Suprapubic skin (tissue), 4 donors: ENCODE measurements at regions not wholly inside any gene's neighbourhood (a gene's known extent, or its start where the extent isn't known, plus 50 kb on each side); places are given as distances from the start of the nearest gene placed in this dataset.
"Not testable (repeated sequence)": the region's sequence is repeated elsewhere in the genome, so short reads cannot be mapped to it uniquely, and the experiment has no call there.

Experiments
- DNase-seq, 2 donors: peaks; one replicate each; pipeline ENCODE4 v3.0.0-alpha.2; 2019; ENCODE audit warnings: low spot score in 2 of 2
- H3K27ac ChIP-seq: fragments of 200-600 bp; sonication (generic); one replicate; pipeline ENCODE4 v1.5.1; 2019
- H3K27me3 ChIP-seq: fragments of 200-600 bp; sonication (generic); one replicate; pipeline ENCODE4 v1.5.1; 2019
- H3K36me3 ChIP-seq: fragments of 200-600 bp; sonication (generic); one replicate; pipeline ENCODE4 v1.5.1; 2019
- H3K4me1 ChIP-seq: fragments of 200-600 bp; sonication (generic); one replicate; pipeline ENCODE4 v1.5.1; 2019
- H3K4me3 ChIP-seq: fragments of 200-600 bp; sonication (generic); one replicate; pipeline ENCODE4 v1.5.1; 2019; ENCODE audit warnings: mild to moderate bottlenecking
- H3K9me3 ChIP-seq: fragments of 200-600 bp; sonication (generic); one replicate; pipeline ENCODE4 v1.5.1; 2019
- whole genome bisulfite sequencing: methylation state at CpG from one replicate; pipeline ENCODE4 v1.1.5; 2018; 5-methylcytosine and 5-hydroxymethylcytosine counted together

GRCh38 chr3:198143300-198144137 is 183.5 kb downstream of the LMLN start:
- not testable (repeated sequence) for H3K36me3 ChIP-seq, DNase-seq, H3K27ac ChIP-seq, H3K4me3 ChIP-seq, H3K27me3 ChIP-seq, H3K9me3 ChIP-seq, H3K4me1 ChIP-seq
- no CpG with 5 or more reads among the region's 15 CpGs for WGBS

DNA sequence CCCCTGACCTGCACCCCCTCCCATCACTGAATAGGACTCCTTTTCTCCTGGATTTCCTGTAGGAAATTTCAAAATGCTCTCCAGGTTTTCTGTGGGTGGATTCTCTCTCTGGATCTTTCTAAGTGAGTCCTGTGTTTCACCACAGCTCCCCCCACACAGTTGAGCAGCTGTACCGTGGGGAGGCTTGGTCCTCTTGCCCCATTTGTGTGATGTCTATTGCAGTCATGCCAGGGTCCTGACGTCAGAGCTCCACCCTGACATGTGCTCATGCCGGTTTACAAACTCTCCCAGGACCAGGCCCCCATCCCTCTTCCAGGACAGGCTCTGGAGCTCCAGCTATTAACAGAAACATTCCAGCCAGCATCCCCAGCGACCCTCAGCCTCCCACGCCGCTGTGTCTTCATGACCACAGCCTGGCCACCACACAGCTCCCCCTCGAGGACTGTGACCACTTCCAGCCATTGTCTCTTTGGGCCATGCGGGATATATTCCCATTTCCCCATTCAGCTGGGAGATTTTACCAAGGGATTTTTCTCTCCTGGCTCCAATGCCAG is 185.3 kb downstream of the LMLN start:
- DNase-seq, H3K9me3 ChIP-seq, H3K27me3 ChIP-seq, H3K36me3 ChIP-seq, H3K4me1 ChIP-seq, H3K4me3 ChIP-seq, H3K27ac ChIP-seq: not testable (repeated sequence)
- WGBS = 37% methylated on average over 2 of the region's 8 CpGs

GRCh38 chr3:198146070-198146469 is 186.1 kb downstream of the LMLN start:
- WGBS = 90% methylated on average over 2 of the region's 5 CpGs
- DNase-seq, H3K27ac ChIP-seq, H3K4me1 ChIP-seq, H3K4me3 ChIP-seq, H3K27me3 ChIP-seq, H3K9me3 ChIP-seq, H3K36me3 ChIP-seq: not testable (repeated sequence)

GRCh38 chr3:198146559-198147164 is 186.6 kb downstream of the LMLN start:
- not testable (repeated sequence) for H3K27me3 ChIP-seq, H3K9me3 ChIP-seq, H3K4me3 ChIP-seq, H3K4me1 ChIP-seq, H3K36me3 ChIP-seq, DNase-seq, H3K27ac ChIP-seq
- 84% methylated on average over 6 of the region's 9 CpGs for WGBS

DNA sequence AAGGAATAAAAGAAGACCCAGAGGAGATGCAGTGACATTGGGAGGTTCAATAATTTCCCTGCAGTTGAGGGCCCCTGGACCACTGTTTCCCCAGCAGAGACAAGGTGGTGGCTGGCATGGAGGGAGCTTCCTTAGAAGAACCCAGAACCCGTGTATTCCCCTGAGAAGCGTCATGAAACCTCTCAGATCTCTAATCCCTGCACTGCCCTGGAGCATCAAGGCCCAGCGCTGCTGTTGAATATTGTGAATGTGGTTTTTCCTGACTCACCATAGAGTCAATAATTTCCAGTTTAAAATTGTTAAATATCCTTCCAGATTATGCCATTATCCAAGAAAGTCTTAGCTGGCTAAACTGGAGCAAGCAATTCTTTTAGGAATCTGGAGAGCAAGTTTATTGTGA is 187.2 kb downstream of the LMLN start:
- not testable (repeated sequence) for H3K27me3 ChIP-seq, DNase-seq, H3K27ac ChIP-seq, H3K4me1 ChIP-seq, H3K4me3 ChIP-seq, H3K9me3 ChIP-seq, H3K36me3 ChIP-seq
- no CpG with 5 or more reads among the region's 3 CpGs for WGBS

DNA sequence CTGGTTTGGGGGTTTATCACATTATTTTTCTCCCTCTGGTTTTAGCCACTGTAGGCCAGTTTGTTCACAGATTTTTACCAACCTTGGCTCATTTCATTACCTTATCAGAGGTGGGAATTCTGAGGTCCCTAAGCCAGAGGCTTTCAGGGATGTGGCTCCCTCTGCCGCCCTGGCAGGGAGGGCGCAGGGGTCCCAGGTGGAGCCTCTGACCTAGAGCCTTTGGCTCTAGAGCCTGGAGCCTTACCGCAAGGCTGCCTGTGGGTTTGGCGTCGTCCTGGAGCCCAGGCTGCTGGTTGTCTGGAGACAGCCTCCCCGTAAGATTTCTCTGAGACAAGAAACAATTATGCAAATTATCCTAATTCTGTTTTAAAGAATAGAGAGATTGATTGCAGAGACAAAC is 188.0 kb downstream of the LMLN start:
- not testable (repeated sequence) for H3K4me3 ChIP-seq, H3K36me3 ChIP-seq, H3K4me1 ChIP-seq, H3K27me3 ChIP-seq, DNase-seq, H3K9me3 ChIP-seq, H3K27ac ChIP-seq
- 40% methylated on average over 1 of the region's 6 CpGs for WGBS

GRCh38 chr3:198149904-198150303 is 189.9 kb downstream of the LMLN start:
- 44% methylated on average over 3 of the region's 5 CpGs for WGBS
- H3K27me3 ChIP-seq, H3K36me3 ChIP-seq, H3K9me3 ChIP-seq, H3K27ac ChIP-seq, DNase-seq, H3K4me3 ChIP-seq, H3K4me1 ChIP-seq: not testable (repeated sequence)

DNA sequence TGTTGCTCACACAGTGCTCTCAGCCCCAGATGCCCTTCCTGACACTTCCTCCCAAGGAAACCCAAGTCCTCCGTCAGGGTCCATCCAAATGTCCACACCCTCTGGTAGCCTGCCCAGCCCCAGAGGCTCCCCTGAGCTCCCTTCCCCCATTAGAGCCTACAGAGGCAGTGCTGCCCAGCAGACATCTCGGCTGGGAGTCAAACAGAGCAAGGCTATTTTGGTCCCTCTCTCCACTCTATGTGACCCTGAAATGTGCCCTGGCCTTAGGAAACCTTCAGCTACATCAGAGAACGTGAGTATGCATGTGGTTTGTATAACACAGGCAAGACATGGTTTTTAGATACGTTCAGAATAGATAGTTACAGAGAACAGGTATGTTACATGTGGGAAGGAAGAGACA is 191.8 kb downstream of the LMLN start:
- H3K36me3 ChIP-seq, H3K4me3 ChIP-seq: not testable (repeated sequence)

GRCh38 chr3:198155771-198156170 is 195.8 kb downstream of the LMLN start:
- no CpG with 5 or more reads among the region's 7 CpGs for WGBS

More for the DNA sequence above, 191.8 kb downstream of the LMLN start:
- 32% methylated on average over 3 of the region's 4 CpGs for WGBS
- not testable (repeated sequence) for H3K27me3 ChIP-seq, H3K9me3 ChIP-seq, H3K27ac ChIP-seq, DNase-seq, H3K4me1 ChIP-seq

DNA sequence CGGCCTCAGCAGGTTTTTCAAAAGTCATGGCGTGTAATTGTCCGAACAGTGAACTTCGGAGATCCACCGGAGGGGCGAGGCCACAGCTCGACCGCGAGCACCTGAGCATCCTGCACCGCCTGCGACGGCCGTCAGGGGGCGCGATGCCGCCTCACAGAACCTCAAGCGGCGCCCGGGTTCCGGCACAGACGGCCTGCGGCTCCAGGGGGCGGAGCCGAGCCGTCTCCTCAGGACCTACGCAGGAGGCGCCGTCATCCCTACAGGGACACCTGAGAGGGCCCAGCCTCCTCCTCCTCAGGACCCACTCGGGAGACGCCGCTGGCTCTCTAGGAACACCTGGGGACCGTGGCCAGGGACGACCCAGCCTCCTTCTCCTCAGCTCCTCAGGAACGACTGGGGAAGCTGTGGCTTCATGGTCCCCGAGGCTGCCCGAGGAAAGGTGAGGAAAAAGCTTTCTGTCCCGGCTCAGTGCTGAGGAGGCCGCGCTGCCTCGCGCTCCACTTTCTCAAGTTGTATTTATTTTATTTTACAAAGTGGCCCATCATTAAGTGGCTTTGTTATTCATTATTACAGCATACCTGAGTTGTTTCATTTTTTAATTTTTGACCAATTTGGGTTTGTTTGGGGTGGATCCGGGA is 197.3 kb downstream of the LMLN start:
- not testable (repeated sequence) for H3K36me3 ChIP-seq, H3K9me3 ChIP-seq, H3K4me1 ChIP-seq, H3K27me3 ChIP-seq, DNase-seq, H3K4me3 ChIP-seq, H3K27ac ChIP-seq
- no CpG with 5 or more reads among the region's 42 CpGs for WGBS

More at GRCh38 chr3:198155771-198156170, 195.8 kb downstream of the LMLN start:
- H3K27me3 ChIP-seq, H3K36me3 ChIP-seq, H3K4me3 ChIP-seq, H3K9me3 ChIP-seq, H3K27ac ChIP-seq, H3K4me1 ChIP-seq, DNase-seq: not testable (repeated sequence)

DNA sequence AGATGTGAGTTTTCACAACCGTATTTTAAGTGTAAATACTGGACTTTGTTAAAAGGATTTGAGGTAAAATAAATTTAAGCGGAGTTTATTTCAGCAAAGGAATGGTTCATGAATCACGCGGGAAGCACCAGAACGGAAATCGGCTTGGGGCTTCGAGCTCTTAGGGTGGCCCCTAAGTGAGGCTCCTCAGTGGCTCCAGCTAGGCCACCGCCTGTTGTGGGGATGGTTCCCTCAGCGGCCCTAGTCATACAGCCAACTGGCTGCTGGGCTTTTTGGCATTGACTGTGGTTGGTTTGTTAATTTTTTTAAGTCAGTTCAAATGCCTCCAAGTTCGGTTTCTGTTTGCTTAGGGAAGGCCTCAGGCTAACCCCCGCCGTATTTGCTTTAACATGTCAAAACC is 198.0 kb downstream of the LMLN start:
- H3K27me3 ChIP-seq, H3K4me3 ChIP-seq, H3K4me1 ChIP-seq, DNase-seq, H3K36me3 ChIP-seq, H3K27ac ChIP-seq, H3K9me3 ChIP-seq: not testable (repeated sequence)
- WGBS = 66% methylated on average over 7 of the region's 12 CpGs
